ENCODE measurements at regions not wholly inside any gene's neighbourhood (a gene's known extent, or its start where the extent isn't known, plus 50 kb on each side); places are given as distances from the start of the nearest gene placed in this dataset.
"Not testable (repeated sequence)": the region's sequence is repeated elsewhere in the genome, so short reads cannot be mapped to it uniquely, and the experiment has no call there.

DNA sequence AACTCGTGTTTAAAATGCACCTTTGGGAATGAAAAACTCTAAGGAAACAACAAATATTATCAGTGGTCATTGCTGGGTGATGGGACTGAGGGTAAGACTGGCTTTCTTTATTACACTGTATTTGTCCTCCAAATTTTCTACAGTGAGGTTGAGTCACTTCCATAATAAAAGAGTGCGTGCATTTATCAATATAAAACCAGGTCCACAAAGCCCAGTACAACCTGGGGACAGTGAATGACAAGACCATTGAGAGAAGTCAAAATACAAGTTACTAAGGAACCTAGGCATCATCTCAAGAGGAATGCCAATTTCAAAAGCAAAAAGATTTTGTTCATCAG lies 76.4 kb downstream of the MAGED4 start:
- DNase-seq (ENCODE audit: low read depth), result no peak

DNA sequence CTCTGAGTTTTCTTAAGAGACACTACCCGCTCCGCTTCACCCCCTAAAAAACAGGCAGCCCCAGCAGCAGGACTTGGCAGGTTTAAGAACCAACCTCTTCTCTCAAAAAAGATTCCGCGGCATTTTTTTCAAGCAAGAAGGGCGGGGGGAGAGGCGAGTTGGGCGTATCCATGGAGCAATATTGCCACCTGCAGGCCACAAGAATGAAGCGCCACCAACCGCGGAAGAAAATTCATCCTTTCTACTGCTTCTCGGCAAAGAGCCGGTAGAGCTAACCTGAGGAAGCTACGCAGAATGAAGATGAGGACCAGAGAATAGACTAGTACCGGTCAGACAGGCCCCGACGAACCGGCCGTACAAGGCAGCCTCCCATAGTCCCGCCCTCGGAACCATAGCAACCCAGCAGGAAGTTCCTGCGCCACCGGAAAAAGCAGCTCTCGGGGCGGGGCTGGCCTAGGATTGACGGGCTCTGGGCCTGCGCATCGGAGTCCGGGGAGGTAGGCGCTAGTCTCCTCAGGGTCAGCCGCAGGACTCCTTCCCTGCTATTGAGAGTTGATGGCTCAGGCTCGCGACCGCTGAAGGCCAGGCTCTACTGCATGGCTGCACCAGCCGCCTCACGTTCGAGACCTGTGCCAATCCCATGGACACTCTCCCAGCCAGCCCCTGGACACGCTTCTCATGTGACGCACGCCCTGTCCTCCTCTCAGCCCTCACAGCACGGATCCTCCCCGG lies 76.9 kb downstream of the MAGED4 start:
- DNase-seq (ENCODE audit: low read depth), result peak; percentile 91

- DNase-seq (ENCODE audit: low read depth), result no peak
Observed at GRCh38 chrX:52262195-52262546, 77.5 kb downstream of the MAGED4 start.

- no peak for DNase-seq (ENCODE audit: low read depth)
Observed at GRCh38 chrX:52263417-52263816, 78.7 kb downstream of the MAGED4 start.

GRCh38 chrX:52265713-52266112 lies 81.0 kb downstream of the MAGED4 start:
- no peak for DNase-seq (ENCODE audit: low read depth)

DNA sequence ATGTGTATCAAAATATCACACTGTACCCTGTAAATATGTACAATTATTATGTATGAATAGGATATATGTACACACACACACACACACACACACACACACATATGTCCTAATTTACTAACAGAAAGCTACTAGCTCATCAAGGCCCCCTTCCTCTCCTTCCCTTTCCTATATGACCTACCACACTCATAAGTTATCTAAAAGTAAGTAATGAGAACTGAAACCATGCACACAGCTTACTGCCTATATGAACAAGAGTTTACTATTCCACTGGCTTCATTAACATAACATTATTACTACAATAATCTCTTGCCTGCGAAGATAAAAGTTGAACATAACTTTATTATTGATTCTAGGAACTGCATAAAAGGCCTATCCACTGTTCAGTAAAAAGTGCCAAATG lies 83.8 kb downstream of the MAGED4 start:
- DNase-seq (ENCODE audit: low read depth), result not testable (repeated sequence)

DNA sequence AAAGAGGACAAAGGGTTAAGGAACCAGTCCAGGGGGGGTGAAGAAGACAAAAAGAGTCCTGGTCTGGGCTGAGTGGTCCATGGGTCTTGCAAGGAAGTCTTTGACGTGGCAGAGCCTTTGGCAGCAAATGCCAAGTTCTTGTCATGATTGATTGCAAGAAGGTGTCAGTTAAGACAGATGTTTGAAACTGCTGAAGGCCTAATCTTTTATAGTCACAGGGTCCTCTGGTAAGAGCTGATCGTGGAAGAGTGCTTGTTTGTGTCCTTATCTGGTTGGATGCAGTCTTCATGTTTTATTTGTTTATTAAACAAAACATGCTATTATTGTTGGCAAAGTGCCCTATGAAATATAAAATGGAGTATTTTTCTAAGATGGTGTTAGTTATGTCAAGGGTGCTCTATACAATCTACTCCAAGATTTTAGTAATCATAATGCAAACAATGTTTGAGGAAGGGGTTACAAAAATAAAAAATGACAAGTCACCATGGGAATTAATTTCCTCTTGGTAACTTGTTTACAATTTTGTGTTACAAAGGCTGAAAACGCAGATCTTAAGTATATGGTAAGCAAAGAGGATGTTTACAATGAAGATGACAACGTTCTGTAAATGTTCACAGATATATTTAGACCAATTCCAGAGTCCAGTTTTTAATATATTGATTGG lies 85.9 kb downstream of the MAGED4 start:
- DNase-seq (ENCODE audit: low read depth), result no peak

DNA sequence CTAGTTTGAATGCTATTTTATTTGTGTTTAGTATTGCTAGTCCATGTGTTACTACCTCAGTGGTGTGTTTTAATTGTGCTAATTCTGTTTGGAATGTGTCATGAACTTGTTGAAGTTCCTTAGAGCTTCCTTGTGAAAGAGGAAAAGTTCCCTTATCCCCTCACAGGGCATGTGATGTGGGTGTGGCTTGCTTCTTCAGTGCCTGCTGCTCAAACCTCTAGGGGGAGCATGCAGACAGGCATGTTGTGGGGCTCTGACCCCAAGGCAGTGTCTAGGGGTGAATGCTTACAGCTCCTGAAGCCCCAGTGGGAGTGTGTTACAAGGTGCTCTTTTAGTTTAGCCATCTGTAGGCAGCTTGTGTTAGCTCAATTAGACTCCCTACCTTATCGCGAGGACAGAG lies 86.5 kb downstream of the MAGED4 start:
- DNase-seq (ENCODE audit: low read depth), result no peak

GRCh38 chrX:52277666-52278065 lies 91.2 kb upstream of the XAGE2 start:
- no peak for DNase-seq (ENCODE audit: low read depth)

DNA sequence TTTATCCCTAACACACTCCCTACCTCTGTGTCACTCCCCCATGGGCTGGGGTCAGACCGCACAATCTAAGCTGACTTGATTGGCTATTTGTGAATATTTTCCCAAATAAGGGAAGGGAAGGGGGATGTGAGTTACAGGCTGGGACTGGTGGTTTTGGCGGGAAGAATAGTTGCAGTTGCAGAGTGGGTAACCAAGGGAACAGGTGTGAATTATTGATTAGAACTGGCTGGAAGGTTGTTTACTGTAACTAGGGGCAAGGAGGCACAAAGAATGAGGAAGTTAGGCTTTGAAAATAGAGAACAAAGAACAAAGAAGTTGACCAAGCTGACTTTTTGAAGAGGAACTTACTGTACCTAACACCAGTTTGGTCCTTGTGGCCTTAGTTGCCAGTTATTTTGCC lies 88.0 kb upstream of the XAGE2 start:
- DNase-seq (ENCODE audit: low read depth), result no peak

DNA sequence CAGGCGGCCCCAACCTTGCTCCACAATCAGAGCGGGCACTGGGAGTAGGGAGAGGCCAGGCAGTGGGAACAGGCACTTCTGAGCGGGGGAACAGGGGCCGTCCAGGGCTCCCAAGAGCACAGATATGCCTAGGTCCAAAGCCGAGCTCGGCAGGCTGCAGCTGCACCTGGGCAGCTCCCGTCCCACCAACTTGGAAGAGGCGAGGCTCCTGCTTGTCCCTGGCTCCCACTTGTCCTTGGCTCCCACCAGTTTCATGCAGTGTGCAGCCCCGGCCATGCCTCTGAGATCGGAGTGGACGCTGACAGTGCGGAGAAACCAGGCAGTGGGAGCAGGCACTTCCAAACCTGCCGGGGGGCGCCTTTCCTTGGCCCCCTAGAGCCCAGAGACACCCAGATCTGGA lies 84.0 kb upstream of the XAGE2 start:
- no peak for DNase-seq (ENCODE audit: low read depth)

- not testable (repeated sequence) for DNase-seq (ENCODE audit: low read depth)
Observed at GRCh38 chrX:52298968-52299367, 69.9 kb upstream of the XAGE2 start.

- not testable (repeated sequence) for DNase-seq (ENCODE audit: low read depth)
Observed at GRCh38 chrX:52308532-52308931, 60.3 kb upstream of the XAGE2 start.

Measured in stimulated activated CD8-positive, alpha-beta memory T cell treated with anti-CD3 and anti-CD28 coated beads, Interleukin-4, amount 100 ng/mL, for 24 hours (primary cell).